Parathyroid adenoma (tissue), 2 donors: ENCODE measurements at regions not wholly inside any gene's neighbourhood (a gene's known extent, or its start where the extent isn't known, plus 50 kb on each side); places are given as distances from the start of the nearest gene placed in this dataset.

Experiments used
- H2AFZ ChIP-seq: fragments of 300-600 bp; sonication (generic); one replicate; pipeline ENCODE4 v1.7.0; 2017; ENCODE audit warnings: antibody characterized with exemption, mild to moderate bottlenecking
- H3K27ac ChIP-seq: fragments of 300-600 bp; sonication (generic); one replicate; pipeline ENCODE4 v1.7.0; 2017
- H3K27me3 ChIP-seq: fragments of 300-600 bp; sonication (generic); one replicate; pipeline ENCODE4 v1.7.0; 2017; ENCODE audit warnings: low read length; ENCODE audit not compliant: control insufficient read depth, insufficient read depth
- H3K36me3 ChIP-seq: fragments of 300-600 bp; sonication (generic); one replicate; pipeline ENCODE4 v1.7.0; 2017; ENCODE audit warnings: low read length; ENCODE audit not compliant: control insufficient read depth, insufficient read depth
- H3K4me1 ChIP-seq: fragments of 300-600 bp; sonication (generic); one replicate; pipeline ENCODE4 v1.7.0; 2017; ENCODE audit warnings: control low read depth
- H3K4me2 ChIP-seq: fragments of 300-600 bp; sonication (generic); one replicate; pipeline ENCODE4 v1.7.0; 2017; ENCODE audit warnings: low read length
- H3K4me3 ChIP-seq: fragments of 300-600 bp; sonication (generic); one replicate; pipeline ENCODE4 v1.7.0; 2017; ENCODE audit warnings: low read depth, low read length
- H3K79me2 ChIP-seq: fragments of 300-600 bp; sonication (generic); one replicate; pipeline ENCODE4 v1.7.0; 2017; ENCODE audit warnings: control low read depth
- H3K9ac ChIP-seq: fragments of 300-600 bp; sonication (generic); one replicate; pipeline ENCODE4 v1.7.0; 2017; ENCODE audit warnings: mild to moderate bottlenecking
- H3K9me3 ChIP-seq: fragments of 300-600 bp; sonication (generic); one replicate; pipeline ENCODE4 v1.7.0; 2017; ENCODE audit warnings: low read length; ENCODE audit not compliant: control insufficient read depth
- CTCF ChIP-seq: fragments of 300-600 bp; sonication (generic); IDR thresholded peaks from one replicate; pipeline ENCODE4 v1.7.0; 2017; ENCODE audit warnings: antibody characterized with exemption, mild to moderate bottlenecking
- donor health status: primary hyperparathyroidism.

GRCh38 chr1:96865731-96866685, 144.4 kb downstream of the PTBP2 start:
- Histone ChIP-seq H3K27me3 (no peaks in the 10 kb centered on the region), H3K36me3 (no peaks in the 10 kb centered on the region)

GRCh38 chr1:96872757-96873156, 151.2 kb downstream of the PTBP2 start:
- no peaks in the 10 kb centered on the region for H3K9me3 ChIP-seq
- no peaks in the 10 kb centered on the region for H3K36me3 ChIP-seq
- no peak overlapping the region for H3K27ac ChIP-seq
- no peak overlapping the region for H3K9ac ChIP-seq
- H3K4me3 ChIP-seq: no peak overlapping the region
- H2AFZ ChIP-seq: no peak overlapping the region
- no peaks in the 10 kb centered on the region for H3K79me2 ChIP-seq
- H3K27me3 ChIP-seq: no peaks in the 10 kb centered on the region
- H3K4me1 ChIP-seq: no peaks in the 10 kb centered on the region
- H3K4me2 ChIP-seq: no peak overlapping the region
- TF ChIP-seq CTCF: no peak

More at GRCh38 chr1:96865731-96866685, 144.4 kb downstream of the PTBP2 start:
- Histone ChIP-seq H3K4me3 (no peak overlapping the region), H3K9me3 (no peaks in the 10 kb centered on the region), H3K4me1 (no peaks in the 10 kb centered on the region), H3K79me2 (no peaks in the 10 kb centered on the region), H3K4me2 (no peak overlapping the region), H3K9ac (no peak overlapping the region), H2AFZ (no peak overlapping the region), H3K27ac (no peak overlapping the region)
- no peak for TF ChIP-seq CTCF

- Histone ChIP-seq H3K79me2 (no peaks in the 10 kb centered on the region), H3K27me3 (no peaks in the 10 kb centered on the region), H3K9me3 (no peaks in the 10 kb centered on the region), H3K36me3 (no peaks in the 10 kb centered on the region), H2AFZ (no peak overlapping the region), H3K4me3 (no peak overlapping the region), H3K4me2 (no peak overlapping the region), H3K4me1 (no peaks in the 10 kb centered on the region), H3K27ac (no peak overlapping the region), H3K9ac (no peak overlapping the region)
- no peak for TF ChIP-seq CTCF
Observed at GRCh38 chr1:96878640-96879039, 157.1 kb downstream of the PTBP2 start.

- H3K36me3 ChIP-seq: no peaks in the 10 kb centered on the region
- no peak for TF ChIP-seq CTCF
- H3K4me3 ChIP-seq: no peak overlapping the region
- no peaks in the 10 kb centered on the region for H3K79me2 ChIP-seq
- no peaks in the 10 kb centered on the region for H3K4me1 ChIP-seq
- H3K9me3 ChIP-seq: no peaks in the 10 kb centered on the region
- H3K27me3 ChIP-seq: no peaks in the 10 kb centered on the region
- H3K9ac ChIP-seq: no peak overlapping the region
- H2AFZ ChIP-seq: no peak overlapping the region
- H3K4me2 ChIP-seq: no peak overlapping the region
- no peak overlapping the region for H3K27ac ChIP-seq
Observed at GRCh38 chr1:96880626-96881025, 159.0 kb downstream of the PTBP2 start.
